GM23338 (cell line): ENCODE measurements at regions not wholly inside any gene's neighbourhood (a gene's known extent, or its start where the extent isn't known, plus 50 kb on each side); places are given as distances from the start of the nearest gene placed in this dataset.

ENCODE experiments used
- ATAC-seq: fragments of 200-7000 bp; cut with Tn5 transposase; 3 replicates; pipeline ENCODE4 v1.9.1; 2020
- DNase-seq: peaks from one replicate; pipeline ENCODE4 v3.0.0-alpha.2; 2015; ENCODE audit warnings: low spot score
- H2AFZ ChIP-seq: fragments of 200-600 bp; sonication (generic); 2 replicates; pipeline ENCODE4 v1.8.0; 2016; ENCODE audit warnings: antibody characterized with exemption, mild to moderate bottlenecking, moderate library complexity
- H3F3A ChIP-seq: fragments of 200-600 bp; sonication (generic); replicated peaks from 2 replicates; pipeline ENCODE4 v1.8.0; 2017; ENCODE audit warnings: antibody characterized with exemption, mixed run types, low read depth
- H3K27ac ChIP-seq: fragments of 200-600 bp; sonication (generic); 2 replicates; pipeline ENCODE4 v1.6.1; 2016; ENCODE audit warnings: low read depth
- H3K27me3 ChIP-seq: fragments of 200-600 bp; sonication (generic); 2 replicates; pipeline ENCODE4 v1.8.0; 2016; ENCODE audit warnings: mild to moderate bottlenecking, mixed run types, moderate library complexity; ENCODE audit not compliant: insufficient read depth
- H3K36me3 ChIP-seq: fragments of 200-600 bp; sonication (generic); 2 replicates; pipeline ENCODE4 v1.8.0; 2016; ENCODE audit warnings: mild to moderate bottlenecking; ENCODE audit not compliant: insufficient read depth
- H3K4me1 ChIP-seq: fragments of 200-600 bp; sonication (generic); 2 replicates; pipeline ENCODE4 v1.8.0; 2016; ENCODE audit warnings: mild to moderate bottlenecking, moderate library complexity; ENCODE audit not compliant: insufficient read depth
- H3K4me2 ChIP-seq: fragments of 200-600 bp; sonication (generic); 2 replicates; pipeline ENCODE4 v1.7.1; 2017; ENCODE audit warnings: mixed run types
- H3K4me3 ChIP-seq: fragments of 200-600 bp; sonication (generic); 2 replicates; pipeline ENCODE4 v1.6.1; 2016; ENCODE audit warnings: mixed run types
- H3K79me2 ChIP-seq: fragments of 200-600 bp; sonication (generic); replicated peaks from 2 replicates; pipeline ENCODE4 v1.8.0; 2017; ENCODE audit warnings: mild to moderate bottlenecking; ENCODE audit not compliant: insufficient read depth
- H3K9me2 ChIP-seq: fragments of 200-600 bp; sonication (generic); 2 replicates; pipeline ENCODE4 v1.8.0; 2017; ENCODE audit not compliant: insufficient read depth
- H4K20me1 ChIP-seq: fragments of 200-600 bp; sonication (generic); replicated peaks from 2 replicates; pipeline ENCODE4 v1.8.0; 2017; ENCODE audit warnings: mild to moderate bottlenecking; ENCODE audit not compliant: insufficient read depth
- H3K27ac Mint-ChIP-seq: 2 replicates; pipeline ENCODE4 v1.8.0; 2020; ENCODE audit warnings: inconsistent platforms, mild to moderate bottlenecking, moderate library complexity, mixed read lengths
- H3K27me3 Mint-ChIP-seq: 3 replicates; pipeline ENCODE4 v1.8.0; 2022; ENCODE audit warnings: low read depth, mild to moderate bottlenecking, moderate library complexity, mixed read lengths, inconsistent platforms; ENCODE audit not compliant: insufficient read depth, poor library complexity
- H3K36me3 Mint-ChIP-seq: 3 replicates; pipeline ENCODE4 v1.8.0; 2021; ENCODE audit warnings: low read depth, mild to moderate bottlenecking, inconsistent platforms, moderate library complexity, mixed read lengths
- H3K4me1 Mint-ChIP-seq: 3 replicates; pipeline ENCODE4 v1.8.0; 2020; ENCODE audit warnings: mild to moderate bottlenecking, inconsistent platforms, mixed read lengths
- H3K4me3 Mint-ChIP-seq: 3 replicates; pipeline ENCODE4 v1.8.0; 2021; ENCODE audit warnings: moderate library complexity, mild to moderate bottlenecking, inconsistent platforms, mixed read lengths
- H3K9me3 Mint-ChIP-seq: 3 replicates; pipeline ENCODE4 v1.8.0; 2020; ENCODE audit warnings: moderate library complexity, mild to moderate bottlenecking, inconsistent platforms, mixed read lengths
- CREB1 ChIP-seq: fragments of 250-450 bp; sonication (Bioruptor Pico); IDR thresholded peaks from 2 replicates; pipeline ENCODE4 v1.5.0; 2020; ENCODE audit warnings: low read depth, mild to moderate bottlenecking, moderate library complexity
- EZH2phosphoT487 ChIP-seq: fragments of 200-600 bp; sonication (generic); IDR thresholded peaks from one replicate; pipeline ENCODE4 v1.8.1; 2018; ENCODE audit warnings: antibody characterized with exemption; ENCODE audit not compliant: unreplicated experiment
- JUNB ChIP-seq: IDR thresholded peaks from one replicate; pipeline ENCODE4 v1.6.1; 2016; ENCODE audit warnings: antibody characterized with exemption; ENCODE audit not compliant: unreplicated experiment
- STAT1 ChIP-seq: IDR thresholded peaks from one replicate; pipeline ENCODE4 v1.6.1; 2016; ENCODE audit warnings: antibody characterized with exemption; ENCODE audit not compliant: unreplicated experiment
- ZNF114 ChIP-seq: fragments of 250-450 bp; sonication (Bioruptor Pico); IDR thresholded peaks from 2 replicates; pipeline ENCODE4 v1.5.0; 2020; ENCODE audit warnings: mild to moderate bottlenecking, moderate library complexity
- ZNF331 ChIP-seq: fragments of 250-450 bp; sonication (Bioruptor Pico); IDR thresholded peaks from 2 replicates; pipeline ENCODE4 v1.5.0; 2020; ENCODE audit warnings: low read depth, mild to moderate bottlenecking, moderate library complexity
- TF ChIP-seq, protein P1 (sequence below): IDR thresholded peaks from one replicate; pipeline ENCODE4 v1.6.1; 2018; ENCODE audit warnings: antibody characterized with exemption; ENCODE audit not compliant: unreplicated experiment
- TF ChIP-seq, protein P2 (sequence below), 2 experiments: fragments of 200-600 bp in 1 of 2; sonication (generic) in 1 of 2; conservative IDR thresholded peaks; 2 replicates each; pipeline versions ENCODE4 v1.5.1 to v1.6.1; 2016 to 2017; ENCODE audit warnings: antibody characterized with exemption in 2 of 2, low read depth in 2 of 2, mild to moderate bottlenecking in 2 of 2, moderate library complexity in 1 of 2
- TF ChIP-seq, protein P3 (sequence below): fragments of 250-450 bp; sonication (Bioruptor Pico); IDR thresholded peaks from 2 replicates; pipeline ENCODE4 v1.5.0; 2020; ENCODE audit warnings: mild to moderate bottlenecking, moderate library complexity

DNA sequence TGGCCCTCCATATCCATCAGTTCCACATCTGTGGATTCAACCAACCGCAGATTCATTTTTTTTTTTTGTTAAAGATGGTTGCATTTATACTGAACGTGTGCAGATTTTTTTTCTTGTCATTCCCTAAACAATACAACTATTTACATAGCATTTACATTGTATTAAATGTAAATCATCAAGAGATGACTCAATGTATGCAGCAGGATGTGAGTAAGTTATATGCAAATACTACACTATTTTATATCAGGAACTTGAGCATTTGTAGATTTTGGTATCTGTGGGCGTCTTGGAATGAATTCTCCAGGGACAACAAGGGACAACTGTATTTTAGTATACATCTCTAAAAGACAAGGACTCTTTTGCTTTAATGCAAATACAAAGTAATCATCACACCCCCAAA is 299.2 kb upstream of the ZNF608 start:
- no peaks in the 10 kb centered on the region for H3K9me2 ChIP-seq
- peaks cover 42% of the 10 kb centered on the region for H3K4me1 ChIP-seq
- H3F3A ChIP-seq, result 0 out of 2 replicates have a peak, but pooled peaks cover 4% of the 10 kb centered on the region
- H3K4me3 ChIP-seq, result no peak overlapping the region
- H3K36me3 ChIP-seq, result no peaks in the 10 kb centered on the region
- no peaks in the 10 kb centered on the region for H3K79me2 ChIP-seq
- TF ChIP-seq, protein P1, sequence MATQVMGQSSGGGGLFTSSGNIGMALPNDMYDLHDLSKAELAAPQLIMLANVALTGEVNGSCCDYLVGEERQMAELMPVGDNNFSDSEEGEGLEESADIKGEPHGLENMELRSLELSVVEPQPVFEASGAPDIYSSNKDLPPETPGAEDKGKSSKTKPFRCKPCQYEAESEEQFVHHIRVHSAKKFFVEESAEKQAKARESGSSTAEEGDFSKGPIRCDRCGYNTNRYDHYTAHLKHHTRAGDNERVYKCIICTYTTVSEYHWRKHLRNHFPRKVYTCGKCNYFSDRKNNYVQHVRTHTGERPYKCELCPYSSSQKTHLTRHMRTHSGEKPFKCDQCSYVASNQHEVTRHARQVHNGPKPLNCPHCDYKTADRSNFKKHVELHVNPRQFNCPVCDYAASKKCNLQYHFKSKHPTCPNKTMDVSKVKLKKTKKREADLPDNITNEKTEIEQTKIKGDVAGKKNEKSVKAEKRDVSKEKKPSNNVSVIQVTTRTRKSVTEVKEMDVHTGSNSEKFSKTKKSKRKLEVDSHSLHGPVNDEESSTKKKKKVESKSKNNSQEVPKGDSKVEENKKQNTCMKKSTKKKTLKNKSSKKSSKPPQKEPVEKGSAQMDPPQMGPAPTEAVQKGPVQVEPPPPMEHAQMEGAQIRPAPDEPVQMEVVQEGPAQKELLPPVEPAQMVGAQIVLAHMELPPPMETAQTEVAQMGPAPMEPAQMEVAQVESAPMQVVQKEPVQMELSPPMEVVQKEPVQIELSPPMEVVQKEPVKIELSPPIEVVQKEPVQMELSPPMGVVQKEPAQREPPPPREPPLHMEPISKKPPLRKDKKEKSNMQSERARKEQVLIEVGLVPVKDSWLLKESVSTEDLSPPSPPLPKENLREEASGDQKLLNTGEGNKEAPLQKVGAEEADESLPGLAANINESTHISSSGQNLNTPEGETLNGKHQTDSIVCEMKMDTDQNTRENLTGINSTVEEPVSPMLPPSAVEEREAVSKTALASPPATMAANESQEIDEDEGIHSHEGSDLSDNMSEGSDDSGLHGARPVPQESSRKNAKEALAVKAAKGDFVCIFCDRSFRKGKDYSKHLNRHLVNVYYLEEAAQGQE, result no peak
- TF ChIP-seq, protein P2, sequence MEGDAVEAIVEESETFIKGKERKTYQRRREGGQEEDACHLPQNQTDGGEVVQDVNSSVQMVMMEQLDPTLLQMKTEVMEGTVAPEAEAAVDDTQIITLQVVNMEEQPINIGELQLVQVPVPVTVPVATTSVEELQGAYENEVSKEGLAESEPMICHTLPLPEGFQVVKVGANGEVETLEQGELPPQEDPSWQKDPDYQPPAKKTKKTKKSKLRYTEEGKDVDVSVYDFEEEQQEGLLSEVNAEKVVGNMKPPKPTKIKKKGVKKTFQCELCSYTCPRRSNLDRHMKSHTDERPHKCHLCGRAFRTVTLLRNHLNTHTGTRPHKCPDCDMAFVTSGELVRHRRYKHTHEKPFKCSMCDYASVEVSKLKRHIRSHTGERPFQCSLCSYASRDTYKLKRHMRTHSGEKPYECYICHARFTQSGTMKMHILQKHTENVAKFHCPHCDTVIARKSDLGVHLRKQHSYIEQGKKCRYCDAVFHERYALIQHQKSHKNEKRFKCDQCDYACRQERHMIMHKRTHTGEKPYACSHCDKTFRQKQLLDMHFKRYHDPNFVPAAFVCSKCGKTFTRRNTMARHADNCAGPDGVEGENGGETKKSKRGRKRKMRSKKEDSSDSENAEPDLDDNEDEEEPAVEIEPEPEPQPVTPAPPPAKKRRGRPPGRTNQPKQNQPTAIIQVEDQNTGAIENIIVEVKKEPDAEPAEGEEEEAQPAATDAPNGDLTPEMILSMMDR (conservative IDR thresholded peaks at IDR 0.05; ENCODE audit: low read depth in 2 of 2), result no peak
- TF ChIP-seq ZNF331, result no peak
- no peak overlapping the region for H3K4me3 Mint-ChIP-seq
- no peak overlapping the region; the same call in 1 of the 2 replicates for H3K27ac Mint-ChIP-seq
- peaks cover 41% of the 10 kb centered on the region for H3K4me1 Mint-ChIP-seq
- DNase-seq (no peak), ATAC-seq (no peak)
- H3K27me3 Mint-ChIP-seq, result peaks cover 2% of the 10 kb centered on the region
- no peak overlapping the region for H3K27ac ChIP-seq
- H3K36me3 Mint-ChIP-seq, result no peaks in the 10 kb centered on the region; the same call in 2 of the 3 replicates
- H3K27me3 ChIP-seq, result no peaks in the 10 kb centered on the region
- no peaks in the 10 kb centered on the region for H4K20me1 ChIP-seq
- no peak overlapping the region for H3K4me2 ChIP-seq
- no peak overlapping the region for H2AFZ ChIP-seq
- no peaks in the 10 kb centered on the region for H3K9me3 Mint-ChIP-seq

DNA sequence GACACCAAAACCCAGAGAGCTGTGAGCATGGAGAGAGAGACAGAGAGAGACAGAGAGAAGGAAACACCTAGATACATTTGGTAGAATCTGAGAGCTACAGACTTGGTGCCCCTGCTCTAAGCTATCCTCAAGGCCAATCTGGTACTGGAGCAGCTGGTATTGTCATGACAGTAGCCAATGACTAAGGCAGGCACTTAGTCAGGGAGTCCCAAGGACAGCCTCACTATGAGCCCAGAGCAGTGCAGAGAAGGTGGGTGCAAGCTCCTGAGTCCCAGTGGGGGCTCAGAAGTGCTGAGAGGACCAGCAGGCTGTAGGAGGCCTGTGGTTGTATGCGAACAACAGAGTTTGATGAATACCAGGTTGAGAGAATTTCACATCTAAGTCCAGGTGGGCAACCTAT is 300.4 kb upstream of the ZNF608 start:
- Histone ChIP-seq H3K9me2 (no peaks in the 10 kb centered on the region), H2AFZ (no peak overlapping the region), H3K36me3 (no peaks in the 10 kb centered on the region), H3F3A (0 out of 2 replicates have a peak, but pooled peaks cover 4% of the 10 kb centered on the region), H3K79me2 (no peaks in the 10 kb centered on the region), H3K4me2 (no peak overlapping the region), H3K4me3 (no peak overlapping the region), H3K4me1 (peaks cover 33% of the 10 kb centered on the region), H4K20me1 (no peaks in the 10 kb centered on the region), H3K27ac (no peak overlapping the region), H3K27me3 (no peaks in the 10 kb centered on the region)
- Mint-ChIP-seq H3K27ac (no peak overlapping the region), H3K9me3 (no peaks in the 10 kb centered on the region), H3K4me1 (peaks cover 33% of the 10 kb centered on the region), H3K36me3 (no peaks in the 10 kb centered on the region; the same call in 1 of the 3 replicates), H3K4me3 (no peak overlapping the region), H3K27me3 (peaks cover 2% of the 10 kb centered on the region)
- DNase-seq, result no peak
- ATAC-seq, result no peak
- TF ChIP-seq ZNF114 (no peak), EZH2phosphoT487 (no peak), STAT1 (no peak), JUNB (no peak), CREB1 (CRISPR knock-in tag) (no peak)
- TF ChIP-seq, protein P3, sequence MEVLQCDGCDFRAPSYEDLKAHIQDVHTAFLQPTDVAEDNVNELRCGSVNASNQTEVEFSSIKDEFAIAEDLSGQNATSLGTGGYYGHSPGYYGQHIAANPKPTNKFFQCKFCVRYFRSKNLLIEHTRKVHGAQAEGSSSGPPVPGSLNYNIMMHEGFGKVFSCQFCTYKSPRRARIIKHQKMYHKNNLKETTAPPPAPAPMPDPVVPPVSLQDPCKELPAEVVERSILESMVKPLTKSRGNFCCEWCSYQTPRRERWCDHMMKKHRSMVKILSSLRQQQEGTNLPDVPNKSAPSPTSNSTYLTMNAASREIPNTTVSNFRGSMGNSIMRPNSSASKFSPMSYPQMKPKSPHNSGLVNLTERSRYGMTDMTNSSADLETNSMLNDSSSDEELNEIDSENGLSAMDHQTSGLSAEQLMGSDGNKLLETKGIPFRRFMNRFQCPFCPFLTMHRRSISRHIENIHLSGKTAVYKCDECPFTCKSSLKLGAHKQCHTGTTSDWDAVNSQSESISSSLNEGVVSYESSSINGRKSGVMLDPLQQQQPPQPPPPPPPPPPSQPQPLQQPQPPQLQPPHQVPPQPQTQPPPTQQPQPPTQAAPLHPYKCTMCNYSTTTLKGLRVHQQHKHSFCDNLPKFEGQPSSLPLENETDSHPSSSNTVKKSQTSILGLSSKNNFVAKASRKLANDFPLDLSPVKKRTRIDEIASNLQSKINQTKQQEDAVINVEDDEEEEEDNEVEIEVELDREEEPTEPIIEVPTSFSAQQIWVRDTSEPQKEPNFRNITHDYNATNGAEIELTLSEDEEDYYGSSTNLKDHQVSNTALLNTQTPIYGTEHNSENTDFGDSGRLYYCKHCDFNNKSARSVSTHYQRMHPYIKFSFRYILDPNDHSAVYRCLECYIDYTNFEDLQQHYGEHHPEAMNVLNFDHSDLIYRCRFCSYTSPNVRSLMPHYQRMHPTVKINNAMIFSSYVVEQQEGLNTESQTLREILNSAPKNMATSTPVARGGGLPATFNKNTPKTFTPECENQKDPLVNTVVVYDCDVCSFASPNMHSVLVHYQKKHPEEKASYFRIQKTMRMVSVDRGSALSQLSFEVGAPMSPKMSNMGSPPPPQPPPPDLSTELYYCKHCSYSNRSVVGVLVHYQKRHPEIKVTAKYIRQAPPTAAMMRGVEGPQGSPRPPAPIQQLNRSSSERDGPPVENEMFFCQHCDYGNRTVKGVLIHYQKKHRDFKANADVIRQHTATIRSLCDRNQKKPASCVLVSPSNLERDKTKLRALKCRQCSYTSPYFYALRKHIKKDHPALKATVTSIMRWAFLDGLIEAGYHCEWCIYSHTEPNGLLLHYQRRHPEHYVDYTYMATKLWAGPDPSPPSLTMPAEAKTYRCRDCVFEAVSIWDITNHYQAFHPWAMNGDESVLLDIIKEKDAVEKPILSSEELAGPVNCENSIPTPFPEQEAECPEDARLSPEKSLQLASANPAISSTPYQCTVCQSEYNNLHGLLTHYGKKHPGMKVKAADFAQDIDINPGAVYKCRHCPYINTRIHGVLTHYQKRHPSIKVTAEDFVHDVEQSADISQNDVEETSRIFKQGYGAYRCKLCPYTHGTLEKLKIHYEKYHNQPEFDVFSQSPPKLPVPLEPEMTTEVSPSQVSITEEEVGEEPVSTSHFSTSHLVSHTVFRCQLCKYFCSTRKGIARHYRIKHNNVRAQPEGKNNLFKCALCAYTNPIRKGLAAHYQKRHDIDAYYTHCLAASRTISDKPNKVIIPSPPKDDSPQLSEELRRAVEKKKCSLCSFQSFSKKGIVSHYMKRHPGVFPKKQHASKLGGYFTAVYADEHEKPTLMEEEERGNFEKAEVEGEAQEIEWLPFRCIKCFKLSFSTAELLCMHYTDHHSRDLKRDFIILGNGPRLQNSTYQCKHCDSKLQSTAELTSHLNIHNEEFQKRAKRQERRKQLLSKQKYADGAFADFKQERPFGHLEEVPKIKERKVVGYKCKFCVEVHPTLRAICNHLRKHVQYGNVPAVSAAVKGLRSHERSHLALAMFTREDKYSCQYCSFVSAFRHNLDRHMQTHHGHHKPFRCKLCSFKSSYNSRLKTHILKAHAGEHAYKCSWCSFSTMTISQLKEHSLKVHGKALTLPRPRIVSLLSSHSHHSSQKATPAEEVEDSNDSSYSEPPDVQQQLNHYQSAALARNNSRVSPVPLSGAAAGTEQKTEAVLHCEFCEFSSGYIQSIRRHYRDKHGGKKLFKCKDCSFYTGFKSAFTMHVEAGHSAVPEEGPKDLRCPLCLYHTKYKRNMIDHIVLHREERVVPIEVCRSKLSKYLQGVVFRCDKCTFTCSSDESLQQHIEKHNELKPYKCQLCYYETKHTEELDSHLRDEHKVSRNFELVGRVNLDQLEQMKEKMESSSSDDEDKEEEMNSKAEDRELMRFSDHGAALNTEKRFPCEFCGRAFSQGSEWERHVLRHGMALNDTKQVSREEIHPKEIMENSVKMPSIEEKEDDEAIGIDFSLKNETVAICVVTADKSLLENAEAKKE (CRISPR knock-in tag), result no peak
